ENCODE measurements at regions not wholly inside any gene's neighbourhood (a gene's known extent, or its start where the extent isn't known, plus 50 kb on each side); places are given as distances from the start of the nearest gene placed in this dataset.

GRCh38 chr15:47377465-47377864 is 339.8 kb upstream of the SEMA6D start:
- H3K4me3 Mint-ChIP-seq (ENCODE audit: low read depth, unreplicated experiment) = no peak overlapping the region
- no peak for TF ChIP-seq CTCF (IDR thresholded peaks at IDR 0.05; ENCODE audit: unreplicated experiment)
- no peak for DNase-seq
- no peaks in the 10 kb centered on the region for H3K27me3 Mint-ChIP-seq (ENCODE audit: unreplicated experiment)
- no TSS peak for BruUV-seq (replicated peaks)
- CTCF ChIA-PET = no interaction called here
- intact Hi-C loops (cut with micrococcal nuclease; ENCODE audit: unreplicated experiment) = no loop called here
- H3K27ac Mint-ChIP-seq (ENCODE audit: unreplicated experiment) = no peak overlapping the region
- H3K9me3 Mint-ChIP-seq (ENCODE audit: low read depth, unreplicated experiment) = peaks cover 5% of the 10 kb centered on the region
- H3K36me3 Mint-ChIP-seq (ENCODE audit: insufficient read depth, unreplicated experiment) = no peaks in the 10 kb centered on the region
- no peaks in the 10 kb centered on the region for H3K4me1 Mint-ChIP-seq (ENCODE audit: low read depth, unreplicated experiment)

GRCh38 chr15:47378527-47378926 is 338.8 kb upstream of the SEMA6D start:
- no peak for DNase-seq
- no peaks in the 10 kb centered on the region for H3K27me3 Mint-ChIP-seq (ENCODE audit: unreplicated experiment)
- intact Hi-C loops (cut with micrococcal nuclease; ENCODE audit: unreplicated experiment) = no loop called here
- no TSS peak for BruUV-seq (replicated peaks)
- no peak overlapping the region for H3K27ac Mint-ChIP-seq (ENCODE audit: unreplicated experiment)
- no peaks in the 10 kb centered on the region for H3K36me3 Mint-ChIP-seq (ENCODE audit: insufficient read depth, unreplicated experiment)
- H3K4me1 Mint-ChIP-seq (ENCODE audit: low read depth, unreplicated experiment) = no peaks in the 10 kb centered on the region
- no peak overlapping the region for H3K4me3 Mint-ChIP-seq (ENCODE audit: low read depth, unreplicated experiment)
- H3K9me3 Mint-ChIP-seq (ENCODE audit: low read depth, unreplicated experiment) = peaks cover 5% of the 10 kb centered on the region
- no peak for TF ChIP-seq CTCF (IDR thresholded peaks at IDR 0.05; ENCODE audit: unreplicated experiment)
- CTCF ChIA-PET = no interaction called here

GRCh38 chr15:47383102-47383501 is 334.2 kb upstream of the SEMA6D start:
- no TSS peak for BruUV-seq (replicated peaks)
- DNase-seq = no peak
- intact Hi-C loops (cut with micrococcal nuclease; ENCODE audit: unreplicated experiment) = no loop called here
- H3K9me3 Mint-ChIP-seq (ENCODE audit: low read depth, unreplicated experiment) = peaks cover 2% of the 10 kb centered on the region
- no peaks in the 10 kb centered on the region for H3K4me1 Mint-ChIP-seq (ENCODE audit: low read depth, unreplicated experiment)
- H3K27me3 Mint-ChIP-seq (ENCODE audit: unreplicated experiment) = no peaks in the 10 kb centered on the region
- no peaks in the 10 kb centered on the region for H3K36me3 Mint-ChIP-seq (ENCODE audit: insufficient read depth, unreplicated experiment)
- no peak overlapping the region for H3K27ac Mint-ChIP-seq (ENCODE audit: unreplicated experiment)
- CTCF ChIA-PET = interaction anchor here (0.6 kb wide), 1 partner anchor 1559 kb away, joined by 3 read pairs; no protein-coding TSS in a partner anchor
- H3K4me3 Mint-ChIP-seq (ENCODE audit: low read depth, unreplicated experiment) = no peak overlapping the region
- TF ChIP-seq CTCF (IDR thresholded peaks at IDR 0.05; ENCODE audit: unreplicated experiment) = no peak

- H3K27me3 Mint-ChIP-seq (ENCODE audit: unreplicated experiment) = no peaks in the 10 kb centered on the region
- H3K4me3 Mint-ChIP-seq (ENCODE audit: low read depth, unreplicated experiment) = no peak overlapping the region
Measured at GRCh38 chr15:47383801-47384200, 333.5 kb upstream of the SEMA6D start.

More at GRCh38 chr15:47383801-47384200, 333.5 kb upstream of the SEMA6D start:
- no TSS peak for BruUV-seq (replicated peaks)
- CTCF ChIA-PET = no interaction called here
- no peak for TF ChIP-seq CTCF (IDR thresholded peaks at IDR 0.05; ENCODE audit: unreplicated experiment)
- DNase-seq = no peak
- Mint-ChIP-seq H3K9me3 (ENCODE audit: low read depth, unreplicated experiment) (peaks cover 2% of the 10 kb centered on the region), H3K27ac (ENCODE audit: unreplicated experiment) (no peak overlapping the region), H3K36me3 (ENCODE audit: insufficient read depth, unreplicated experiment) (no peaks in the 10 kb centered on the region), H3K4me1 (ENCODE audit: low read depth, unreplicated experiment) (no peaks in the 10 kb centered on the region)
- intact Hi-C loops (cut with micrococcal nuclease; ENCODE audit: unreplicated experiment) = no loop called here
